Mesothelial cell of epicardium (in vitro differentiated cells): ENCODE measurements at regions not wholly inside any gene's neighbourhood (a gene's known extent, or its start where the extent isn't known, plus 50 kb on each side); places are given as distances from the start of the nearest gene placed in this dataset.
A peak's percentile ranks its signal among the peaks of the same experiment; 100 is the strongest.

ENCODE experiments used
- DNase-seq, 2 experiments: peaks; one replicate each; pipeline ENCODE4 v3.0.0; 2021; ENCODE audit warnings: low spot score in 2 of 2; ENCODE audit not compliant: unreplicated experiment in 2 of 2
- H3K27ac Mint-ChIP-seq: 2 replicates; pipeline ENCODE4 v1.8.0; 2021; ENCODE audit warnings: mixed read lengths
- H3K27me3 Mint-ChIP-seq: 2 replicates; pipeline ENCODE4 v1.8.0; 2021; ENCODE audit warnings: low read depth, mixed read lengths
- H3K36me3 Mint-ChIP-seq: 2 replicates; pipeline ENCODE4 v1.8.0; 2021; ENCODE audit warnings: mixed read lengths
- H3K4me1 Mint-ChIP-seq: 2 replicates; pipeline ENCODE4 v1.8.0; 2021; ENCODE audit warnings: mixed read lengths
- H3K4me3 Mint-ChIP-seq: 2 replicates; pipeline ENCODE4 v1.8.0; 2021; ENCODE audit warnings: mild to moderate bottlenecking, moderate library complexity, mixed read lengths
- H3K9me3 Mint-ChIP-seq: 2 replicates; pipeline ENCODE4 v1.8.0; 2021; ENCODE audit warnings: mixed read lengths
- CTCF ChIP-seq: fragments of 200-600 bp; sonication (generic); IDR thresholded peaks from one replicate; pipeline ENCODE4 v1.5.0; 2021; ENCODE audit warnings: antibody characterized with exemption; ENCODE audit not compliant: unreplicated experiment

- H3K9me3 Mint-ChIP-seq: no peaks in the 10 kb centered on the region
- peaks cover 12% of the 10 kb centered on the region for H3K36me3 Mint-ChIP-seq
- H3K4me1 Mint-ChIP-seq: peaks cover 54% of the 10 kb centered on the region
- H3K4me3 Mint-ChIP-seq: no peak overlapping the region
- no peak for TF ChIP-seq CTCF
- DNase-seq: no peak
- H3K27ac Mint-ChIP-seq: no peak overlapping the region
- no peaks in the 10 kb centered on the region for H3K27me3 Mint-ChIP-seq
Measured at GRCh38 chr3:168612671-168613070, 516.9 kb upstream of the GOLIM4 start.

GRCh38 chr3:168611826-168612225, 516.1 kb upstream of the GOLIM4 start:
- no peaks in the 10 kb centered on the region for H3K9me3 Mint-ChIP-seq
- no peak for DNase-seq
- peaks cover 48% of the 10 kb centered on the region for H3K4me1 Mint-ChIP-seq
- no peak overlapping the region for H3K27ac Mint-ChIP-seq
- H3K4me3 Mint-ChIP-seq: no peak overlapping the region
- TF ChIP-seq CTCF: no peak
- H3K36me3 Mint-ChIP-seq: peaks cover 12% of the 10 kb centered on the region
- no peaks in the 10 kb centered on the region for H3K27me3 Mint-ChIP-seq

- Mint-ChIP-seq H3K27me3 (no peaks in the 10 kb centered on the region), H3K27ac (peak overlapping the region; percentile 92), H3K36me3 (peaks cover 12% of the 10 kb centered on the region), H3K4me3 (no peak overlapping the region), H3K4me1 (peaks cover 26% of the 10 kb centered on the region), H3K9me3 (no peaks in the 10 kb centered on the region)
- DNase-seq: no peak
- no peak for TF ChIP-seq CTCF
Measured at GRCh38 chr3:168608926-168609325, 513.2 kb upstream of the GOLIM4 start.

GRCh38 chr3:168604767-168605166, 509.0 kb upstream of the GOLIM4 start:
- no peak for DNase-seq
- H3K9me3 Mint-ChIP-seq: no peaks in the 10 kb centered on the region
- TF ChIP-seq CTCF: no peak
- no peak overlapping the region for H3K27ac Mint-ChIP-seq
- peaks cover 3% of the 10 kb centered on the region for H3K36me3 Mint-ChIP-seq
- no peaks in the 10 kb centered on the region for H3K27me3 Mint-ChIP-seq
- H3K4me1 Mint-ChIP-seq: peaks cover 31% of the 10 kb centered on the region
- no peak overlapping the region for H3K4me3 Mint-ChIP-seq

- H3K4me3 Mint-ChIP-seq: no peak overlapping the region
- no peak for DNase-seq
- H3K27me3 Mint-ChIP-seq: no peaks in the 10 kb centered on the region
- peaks cover 8% of the 10 kb centered on the region for H3K36me3 Mint-ChIP-seq
- no peaks in the 10 kb centered on the region for H3K9me3 Mint-ChIP-seq
- no peak for TF ChIP-seq CTCF
- H3K4me1 Mint-ChIP-seq: peaks cover 41% of the 10 kb centered on the region
- peak overlapping the region; percentile 39 for H3K27ac Mint-ChIP-seq
Measured at GRCh38 chr3:168598250-168598649, 502.5 kb upstream of the GOLIM4 start.

- Mint-ChIP-seq H3K36me3 (peaks cover 8% of the 10 kb centered on the region), H3K27ac (peak overlapping the region; percentile 78)
- TF ChIP-seq CTCF: no peak
Measured at GRCh38 chr3:168596175-168596823, 500.6 kb upstream of the GOLIM4 start.

More at GRCh38 chr3:168596175-168596823, 500.6 kb upstream of the GOLIM4 start:
- H3K4me3 Mint-ChIP-seq: no peak overlapping the region
- no peak for DNase-seq
- no peaks in the 10 kb centered on the region for H3K9me3 Mint-ChIP-seq
- H3K4me1 Mint-ChIP-seq: peaks cover 47% of the 10 kb centered on the region
- no peaks in the 10 kb centered on the region for H3K27me3 Mint-ChIP-seq
